Renal cortical epithelial cell (primary cell): ENCODE measurements at regions not wholly inside any gene's neighbourhood (a gene's known extent, or its start where the extent isn't known, plus 50 kb on each side); places are given as distances from the start of the nearest gene placed in this dataset.
"Not testable (repeated sequence)": the region's sequence is repeated elsewhere in the genome, so short reads cannot be mapped to it uniquely, and the experiment has no call there.

Source experiments
- DNase-seq: peaks from one replicate; pipeline ENCODE4 v3.0.0-alpha.2; 2011; ENCODE audit warnings: low read depth

GRCh38 chr3:191076903-191077552, 122.0 kb upstream of the OSTN start:
- no peak for DNase-seq

- no peak for DNase-seq
Measured at GRCh38 chr3:191074511-191074910, 124.5 kb upstream of the OSTN start.

- peak; percentile 88 for DNase-seq
Measured at GRCh38 chr3:191070762-191071403, 128.2 kb upstream of the OSTN start.

GRCh38 chr3:191070201-191070600, 128.8 kb upstream of the OSTN start:
- peak; percentile 95 for DNase-seq

- no peak for DNase-seq
Measured at GRCh38 chr3:191068946-191069813, 129.9 kb upstream of the OSTN start.

GRCh38 chr3:191066669-191067068, 132.4 kb upstream of the OSTN start:
- peak; percentile 99 for DNase-seq

- DNase-seq, result peak; percentile 53
Measured at GRCh38 chr3:191065181-191065805, 133.7 kb upstream of the OSTN start.

GRCh38 chr3:191051037-191051436, 148.0 kb upstream of the OSTN start:
- DNase-seq, result peak; percentile 50

- peak; percentile 60 for DNase-seq
Measured at GRCh38 chr3:191047930-191048329, 151.1 kb upstream of the OSTN start.

GRCh38 chr3:191030929-191031328, 168.1 kb upstream of the OSTN start:
- no peak for DNase-seq

GRCh38 chr3:191030491-191030890, 168.0 kb upstream of the GMNC start:
- no peak for DNase-seq

- peak; percentile 96 for DNase-seq
Measured at GRCh38 chr3:191026746-191027145, 164.3 kb upstream of the GMNC start.

- DNase-seq, result peak; percentile 70
Measured at GRCh38 chr3:191020730-191021396, 158.4 kb upstream of the GMNC start.

GRCh38 chr3:191019855-191020254, 157.4 kb upstream of the GMNC start:
- DNase-seq, result no peak

- DNase-seq, result not testable (repeated sequence)
Measured at GRCh38 chr3:191015960-191016359, 153.5 kb upstream of the GMNC start.

GRCh38 chr3:191008074-191008473, 145.6 kb upstream of the GMNC start:
- no peak for DNase-seq

- no peak for DNase-seq
Measured at GRCh38 chr3:191005790-191006189, 143.3 kb upstream of the GMNC start.

- no peak for DNase-seq
Measured at GRCh38 chr3:191003742-191004141, 141.2 kb upstream of the GMNC start.

- no peak for DNase-seq
Measured at GRCh38 chr3:190996181-190996775, 133.8 kb upstream of the GMNC start.

GRCh38 chr3:190995156-190995555, 132.7 kb upstream of the GMNC start:
- DNase-seq, result no peak

GRCh38 chr3:190990898-190991297, 128.4 kb upstream of the GMNC start:
- no peak for DNase-seq
